B cell (primary cell): ENCODE measurements at regions not wholly inside any gene's neighbourhood (a gene's known extent, or its start where the extent isn't known, plus 50 kb on each side); places are given as distances from the start of the nearest gene placed in this dataset.
"Not testable (repeated sequence)": the region's sequence is repeated elsewhere in the genome, so short reads cannot be mapped to it uniquely, and the experiment has no call there.

Experiments
- ATAC-seq: fragments of 200-7000 bp; cut with Tn5 transposase; one replicate; pipeline ENCODE4 v1.10.0; 2021; ENCODE audit warnings: low read depth, mild to moderate bottlenecking, moderate number of reproducible peaks, moderate library complexity
- CTCF ChIA-PET: fragments of 350-600 bp; sonication (Branson Sonifier 250); formaldehyde crosslinking; loops from one replicate; lab custom pipeline; 2021; ENCODE audit warnings: antibody characterized with exemption, inconsistent platforms; lab: Charles Lee
- POLR2A ChIA-PET: fragments of 350-600 bp; sonication (Branson Sonifier 250); formaldehyde crosslinking; loops from one replicate; lab custom pipeline; 2021; ENCODE audit warnings: antibody characterized with exemption; lab: Charles Lee
- DNase-seq: peaks from one replicate; pipeline ENCODE4 v3.0.0; 2013
- H2AFZ ChIP-seq: 2 replicates; pipeline ENCODE4 v1.6.1; 2012; ENCODE audit warnings: mild to moderate bottlenecking, low read depth, low read length; ENCODE audit not compliant: insufficient read depth, poor library complexity, severe bottlenecking
- H3K27ac ChIP-seq, 2 donors: 1 replicate in 1 of 2; 2 replicates in 1 of 2; pipeline ENCODE4 v1.5.1; 2012 to 2013; ENCODE audit warnings: low read length in 2 of 2, mild to moderate bottlenecking in 2 of 2, moderate library complexity in 1 of 2
- H3K27me3 ChIP-seq, 4 experiments: fragments of 200-600 bp in 1 of 4; sonication (generic) in 1 of 4; replicated peaks in 1 of 4; 1 replicate in 2 of 4; 2 replicates in 2 of 4; pipeline versions ENCODE4 v1.6.1 to v1.7.0; 2013 to 2016; ENCODE audit warnings: low read length in 3 of 4, mild to moderate bottlenecking in 2 of 4, mixed read lengths in 1 of 4, moderate library complexity in 1 of 4; ENCODE audit not compliant: insufficient read depth in 4 of 4, control insufficient read depth in 3 of 4; ENCODE audit errors: control extremely low read depth in 1 of 4
- H3K36me3 ChIP-seq, 2 experiments: replicated peaks in 1 of 2; 1 replicate in 1 of 2; 2 replicates in 1 of 2; pipeline versions ENCODE4 v1.6.1 to v1.7.1; 2013; ENCODE audit warnings: low read length in 1 of 2; ENCODE audit not compliant: insufficient read depth in 2 of 2, control insufficient read depth in 1 of 2; ENCODE audit errors: control extremely low read depth in 1 of 2, extremely low read depth in 1 of 2
- H3K4me1 ChIP-seq, 2 donors: fragments of 200-600 bp in 1 of 2; sonication (generic) in 1 of 2; 1 replicate in 1 of 2; 2 replicates in 1 of 2; pipeline versions ENCODE4 v1.5.1 to v1.6.1; 2013 to 2017; ENCODE audit warnings: low read length in 2 of 2; ENCODE audit not compliant: control insufficient read depth in 2 of 2, insufficient read depth in 2 of 2
- H3K4me2 ChIP-seq: replicated peaks from 2 replicates; pipeline ENCODE3; 2012; ENCODE audit warnings: mild to moderate bottlenecking, low read depth, low read length; ENCODE audit not compliant: poor library complexity, severe bottlenecking
- H3K4me3 ChIP-seq, 5 experiments: fragments of 200-600 bp in 1 of 5; sonication (generic) in 1 of 5; 1 replicate in 3 of 5; 2 replicates in 2 of 5; pipeline versions ENCODE4 v1.5.1 to v1.7.0; 2011 to 2016; ENCODE audit warnings: low read length in 4 of 5, mild to moderate bottlenecking in 4 of 5, low read depth in 2 of 5, control low read depth in 1 of 5, moderate library complexity in 1 of 5; ENCODE audit not compliant: insufficient read depth in 1 of 5; ENCODE audit errors: control extremely low read depth in 1 of 5, extremely low read depth in 1 of 5
- H3K79me2 ChIP-seq: fragments of 200-600 bp; sonication (generic); one replicate; pipeline ENCODE4 v1.6.0; 2016; ENCODE audit warnings: low read length; ENCODE audit not compliant: control insufficient read depth, insufficient read depth
- H3K9ac ChIP-seq: fragments of 200-600 bp; sonication (generic); 2 replicates; pipeline ENCODE4 v1.6.1; 2017; ENCODE audit warnings: mild to moderate bottlenecking, low read length, moderate library complexity
- H3K9me3 ChIP-seq, 3 donors: one replicate each; pipeline versions ENCODE4 v1.6.1 to v1.7.1; 2013; ENCODE audit warnings: low read length in 2 of 3; ENCODE audit not compliant: control insufficient read depth in 2 of 3, insufficient read depth in 1 of 3; ENCODE audit errors: control extremely low read depth in 1 of 3
- H4K20me1 ChIP-seq: 2 replicates; pipeline ENCODE4 v1.6.0; 2012; ENCODE audit warnings: mild to moderate bottlenecking, low read length; ENCODE audit not compliant: insufficient read depth, control insufficient read depth, poor library complexity, severe bottlenecking
- H3K27ac Mint-ChIP-seq: one replicate; pipeline ENCODE4 v1.8.0; 2021; ENCODE audit warnings: mixed read lengths
- H3K27me3 Mint-ChIP-seq: one replicate; pipeline ENCODE4 v1.8.0; 2021; ENCODE audit warnings: mixed read lengths
- H3K4me1 Mint-ChIP-seq: one replicate; pipeline ENCODE4 v1.8.0; 2021; ENCODE audit warnings: mixed read lengths
- H3K4me3 Mint-ChIP-seq: one replicate; pipeline ENCODE4 v1.8.0; 2021; ENCODE audit warnings: mixed read lengths
- H3K9me3 Mint-ChIP-seq: one replicate; pipeline ENCODE4 v1.8.0; 2022; ENCODE audit warnings: mixed read lengths; ENCODE audit not compliant: insufficient read depth
- WGBS: methylation state at CpG from one replicate; pipeline ENCODE4 v1.1.5; 2013; ENCODE audit warnings: missing lambda C conversion rate; ENCODE audit not compliant: insufficient coverage; 5-methylcytosine and 5-hydroxymethylcytosine counted together
- intact Hi-C: fragments of 100-400 bp; cut with micrococcal nuclease; formaldehyde crosslinking; loops from one replicate; pipeline ENCODE4 v1.10.0; 2022

DNA sequence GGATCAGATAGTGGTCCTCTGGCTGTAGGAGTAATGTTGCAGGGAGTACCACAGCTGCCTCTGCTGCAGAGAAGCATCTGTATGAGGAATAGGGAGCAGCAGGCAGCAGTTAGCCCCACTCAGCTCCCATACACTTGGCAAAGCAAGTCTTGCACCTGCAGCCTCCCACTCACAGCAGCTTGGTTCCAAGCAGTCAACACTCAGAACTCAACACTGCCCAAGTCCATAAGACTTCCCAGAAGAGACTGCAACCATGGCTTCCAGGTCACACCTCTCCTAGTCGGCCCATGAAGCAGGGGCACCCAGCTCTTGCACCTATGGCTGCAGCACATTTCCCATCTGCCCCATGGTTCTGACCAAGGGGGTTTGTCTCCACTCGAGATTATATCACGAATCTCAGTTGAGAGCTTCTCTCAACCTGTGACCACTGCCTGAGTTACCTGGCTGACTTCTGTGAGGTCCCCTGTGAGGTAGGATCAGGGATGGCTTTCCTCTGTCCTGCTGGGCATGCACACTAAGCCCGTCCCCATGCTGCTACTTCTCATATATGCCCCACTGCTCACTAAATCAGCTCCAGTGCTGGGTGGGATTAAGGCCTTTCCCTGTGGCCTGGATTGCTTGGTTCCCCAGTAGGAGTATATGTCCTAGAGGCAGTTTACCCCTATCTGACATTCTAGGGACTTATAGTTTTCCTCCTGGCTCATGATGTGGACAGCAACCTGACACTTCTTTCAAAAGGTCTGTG is 562.0 kb upstream of the TPTE start:
- H3K4me2 ChIP-seq, H3K79me2 ChIP-seq, intact Hi-C loops, POLR2A ChIA-PET, H3K36me3 ChIP-seq, H3K27ac ChIP-seq, H3K27me3 Mint-ChIP-seq, H3K9me3 Mint-ChIP-seq, H3K9me3 ChIP-seq, H3K27ac Mint-ChIP-seq, H3K4me3 Mint-ChIP-seq, CTCF ChIA-PET, ATAC-seq, H4K20me1 ChIP-seq, H3K9ac ChIP-seq, H3K4me1 Mint-ChIP-seq, H2AFZ ChIP-seq, H3K4me3 ChIP-seq, DNase-seq, H3K27me3 ChIP-seq, H3K4me1 ChIP-seq: not testable (repeated sequence)
- WGBS: 100% methylated on average over 1 of the region's 4 CpGs

DNA sequence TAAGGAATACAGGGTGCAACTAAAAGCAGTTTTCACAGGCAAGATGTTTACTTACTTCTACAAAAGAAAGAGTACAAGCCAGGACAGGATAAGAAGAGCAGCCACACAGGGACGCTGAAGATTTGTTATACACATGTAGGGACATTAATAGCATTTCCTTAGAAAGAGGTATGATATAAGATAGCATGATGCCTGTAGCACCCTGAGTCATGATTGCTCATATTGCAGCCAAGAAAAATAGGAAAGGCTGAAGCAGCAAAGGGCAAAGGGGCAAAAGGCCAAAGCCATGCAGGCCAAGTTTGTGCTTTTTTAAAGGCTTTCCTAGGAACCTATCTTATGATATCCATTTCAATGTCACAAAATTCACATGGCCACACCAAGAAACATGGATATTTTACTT is 552.0 kb upstream of the TPTE start:
- H3K4me1 ChIP-seq, H2AFZ ChIP-seq, H3K4me1 Mint-ChIP-seq, H3K27me3 Mint-ChIP-seq, DNase-seq, H3K27ac Mint-ChIP-seq, POLR2A ChIA-PET, CTCF ChIA-PET, intact Hi-C loops, H3K27me3 ChIP-seq, H3K4me2 ChIP-seq, H3K36me3 ChIP-seq, H3K79me2 ChIP-seq, H3K27ac ChIP-seq, H3K4me3 ChIP-seq, H3K9ac ChIP-seq, H4K20me1 ChIP-seq, ATAC-seq, H3K4me3 Mint-ChIP-seq: not testable (repeated sequence)
- WGBS: 13% methylated on average over 1 of the region's 1 CpG
- H3K9me3 ChIP-seq: peaks cover 0 to 10% (median 3%) of the 10 kb centered on the region in 3 donors
- peaks cover 19% of the 10 kb centered on the region for H3K9me3 Mint-ChIP-seq

- peaks cover 16% of the 10 kb centered on the region for H3K9me3 Mint-ChIP-seq
- H3K9ac ChIP-seq, H3K36me3 ChIP-seq, DNase-seq, H3K27ac Mint-ChIP-seq, H4K20me1 ChIP-seq, H3K79me2 ChIP-seq, CTCF ChIA-PET, H2AFZ ChIP-seq, H3K4me1 Mint-ChIP-seq, H3K4me1 ChIP-seq, H3K27me3 Mint-ChIP-seq, H3K4me2 ChIP-seq, POLR2A ChIA-PET, H3K4me3 ChIP-seq, H3K4me3 Mint-ChIP-seq, ATAC-seq, H3K27me3 ChIP-seq, H3K27ac ChIP-seq, intact Hi-C loops: not testable (repeated sequence)
- peaks cover 0 to 10% (median 3%) of the 10 kb centered on the region in 3 donors for H3K9me3 ChIP-seq
- WGBS: no CpG with 5 or more reads among the region's 1 CpG
Observed at GRCh38 chr21:9972018-9972417, 549.4 kb upstream of the TPTE start.

GRCh38 chr21:9978371-9978770 is 543.0 kb upstream of the TPTE start:
- H3K27me3 ChIP-seq, H3K27me3 Mint-ChIP-seq, H3K4me1 ChIP-seq, H3K79me2 ChIP-seq, H3K36me3 ChIP-seq, H3K9ac ChIP-seq, H4K20me1 ChIP-seq, DNase-seq, POLR2A ChIA-PET, H3K27ac ChIP-seq, H3K4me1 Mint-ChIP-seq, H3K4me2 ChIP-seq, H3K27ac Mint-ChIP-seq, H3K9me3 ChIP-seq, CTCF ChIA-PET, H2AFZ ChIP-seq, ATAC-seq, H3K4me3 ChIP-seq, intact Hi-C loops, H3K4me3 Mint-ChIP-seq: not testable (repeated sequence)
- H3K9me3 Mint-ChIP-seq: peaks cover 13% of the 10 kb centered on the region
- 70% methylated on average over 2 of the region's 4 CpGs for WGBS
